HG02571 (cell line): ENCODE measurements at regions not wholly inside any gene's neighbourhood (a gene's known extent, or its start where the extent isn't known, plus 50 kb on each side); places are given as distances from the start of the nearest gene placed in this dataset.

Experiments
- ATAC-seq: cut with Tn5 transposase; IDR thresholded peaks from one replicate; pipeline ENCODE4 v1.9.1; 2021; ENCODE audit warnings: mild to moderate bottlenecking, moderate library complexity; ENCODE audit not compliant: unreplicated experiment

DNA sequence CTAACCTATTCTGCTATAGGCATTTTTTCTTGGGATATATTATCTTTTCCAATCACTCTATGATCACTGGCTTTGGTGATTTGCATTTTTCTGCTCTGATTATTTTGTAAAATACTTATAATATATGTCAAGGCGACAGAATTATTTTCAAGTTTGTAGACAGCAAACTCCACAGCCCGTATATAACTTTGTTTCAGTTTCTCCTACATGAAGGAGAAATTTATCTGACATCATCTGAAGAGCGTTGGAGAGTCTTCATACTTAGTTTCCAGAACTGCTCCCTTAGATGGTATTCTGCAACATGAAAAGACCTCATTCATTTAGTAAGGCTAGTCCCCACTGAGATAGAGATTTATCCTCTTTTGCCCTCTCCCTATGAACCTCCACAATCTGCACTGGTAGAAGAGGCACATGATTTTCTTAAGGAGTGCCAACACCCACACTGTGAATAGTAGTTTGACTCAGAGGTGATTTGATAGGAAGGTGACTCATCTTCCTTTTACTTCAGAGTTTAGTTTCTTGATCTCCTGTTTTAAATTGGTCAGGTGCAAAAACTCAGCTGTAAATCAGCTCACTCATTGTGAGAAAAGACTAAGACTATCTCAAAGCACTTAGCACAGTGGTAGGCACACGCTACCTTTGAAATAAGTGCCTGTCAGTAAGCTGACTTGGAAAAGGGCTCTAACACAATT is 1848.6 kb upstream of the CELF4 start:
- ATAC-seq, result no peak

DNA sequence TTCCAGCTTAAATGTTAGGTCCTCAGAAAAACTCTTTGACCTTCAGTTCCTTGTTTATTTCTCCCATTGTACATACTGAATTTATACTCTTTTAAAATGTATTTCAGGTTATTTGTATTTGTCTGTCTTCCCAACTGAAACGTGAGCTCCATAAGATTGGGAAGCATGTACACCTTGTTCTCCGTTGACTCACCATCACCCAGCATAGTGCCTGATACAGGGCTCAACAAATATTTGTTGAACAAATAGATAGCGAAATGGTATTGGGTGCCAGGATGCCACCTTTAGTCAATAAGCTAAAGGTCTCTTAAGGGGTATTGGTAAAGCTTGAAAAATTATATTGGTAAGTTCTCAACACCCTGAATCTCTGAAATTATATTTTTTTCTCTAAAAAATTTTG is 1841.3 kb upstream of the CELF4 start:
- no peak for ATAC-seq

DNA sequence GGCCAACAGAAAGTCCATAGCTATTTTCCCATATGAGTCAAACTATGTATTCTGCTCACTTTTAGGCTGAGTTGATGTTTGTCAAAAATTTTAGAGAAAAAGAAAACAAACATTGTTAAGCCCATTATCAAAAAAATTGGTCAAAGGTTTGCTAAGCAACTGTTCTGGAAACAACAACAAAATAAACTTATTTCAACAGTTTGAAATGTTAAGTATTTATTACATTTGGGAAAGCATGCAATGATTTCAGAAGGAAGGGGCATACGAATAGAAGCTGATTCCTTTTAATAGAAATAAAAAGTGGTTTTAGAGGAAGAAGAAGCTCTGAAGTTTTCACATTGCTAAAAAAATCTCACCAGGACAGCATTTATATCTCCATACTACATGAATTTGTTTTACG is 1837.5 kb upstream of the CELF4 start:
- no peak for ATAC-seq

DNA sequence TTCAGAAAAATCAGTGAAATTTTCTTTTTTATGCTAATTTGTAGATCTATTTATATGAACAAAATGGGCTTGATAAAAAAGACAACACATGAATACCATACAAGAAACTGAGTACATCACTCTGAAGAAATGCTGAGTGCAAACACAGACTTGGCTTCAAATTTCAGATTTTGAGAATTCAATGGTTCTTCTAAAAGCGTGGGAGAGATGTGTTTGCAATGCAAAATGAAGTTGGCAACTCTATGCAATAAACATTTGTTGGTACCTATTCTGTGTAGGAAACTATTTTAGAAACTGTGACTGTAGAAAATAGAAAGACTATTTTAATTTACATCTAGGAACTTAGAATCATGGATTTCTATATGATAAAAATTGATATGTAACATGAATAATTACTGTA is 1834.1 kb upstream of the CELF4 start:
- no peak for ATAC-seq

DNA sequence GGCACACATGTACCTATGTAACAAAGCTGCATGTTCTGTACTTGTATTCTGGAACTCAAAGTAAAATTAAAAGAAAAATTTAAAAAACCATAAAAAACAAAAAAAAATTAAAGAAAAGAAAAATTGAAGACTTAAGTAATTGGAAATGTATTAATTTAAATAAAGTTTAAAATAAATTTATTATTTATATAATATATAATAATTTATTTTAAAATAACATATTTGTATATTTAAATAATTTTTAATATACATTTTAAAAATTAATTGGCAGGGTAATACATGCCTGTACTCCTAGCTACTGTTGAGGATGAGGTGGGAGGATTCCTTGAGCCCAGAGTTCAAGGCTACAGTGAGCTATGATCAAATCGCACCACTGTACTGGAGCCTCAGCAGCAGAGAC is 1830.6 kb upstream of the CELF4 start:
- ATAC-seq, result no peak

DNA sequence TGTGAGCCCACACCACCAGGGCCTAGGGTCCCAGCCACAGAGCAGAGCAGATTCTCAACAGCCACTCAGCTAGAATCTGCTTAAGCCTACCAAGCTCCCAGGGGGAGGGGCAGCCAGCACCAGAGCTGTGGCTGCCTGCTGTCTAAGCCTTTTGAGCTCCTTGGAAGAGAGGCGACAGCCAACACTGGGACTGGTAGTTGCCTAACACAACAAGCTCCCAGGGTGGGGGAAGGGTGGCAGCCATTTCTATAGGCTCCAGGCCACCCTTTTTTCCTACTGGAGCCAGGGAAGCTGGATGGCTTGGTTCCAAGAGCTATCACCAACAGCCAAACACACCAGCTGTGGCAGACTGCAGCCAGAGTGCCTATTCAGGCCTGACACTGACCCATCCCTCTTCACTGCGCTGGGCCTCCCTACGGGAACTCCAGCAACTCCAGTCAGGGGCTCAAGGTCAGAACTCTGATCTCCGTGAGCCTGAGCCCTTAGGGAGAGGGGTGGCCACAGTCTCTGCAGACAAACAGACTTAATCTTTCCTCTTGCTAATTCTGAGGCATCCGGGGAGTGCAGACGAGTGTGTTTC is 1824.3 kb upstream of the CELF4 start:
- no peak for ATAC-seq

DNA sequence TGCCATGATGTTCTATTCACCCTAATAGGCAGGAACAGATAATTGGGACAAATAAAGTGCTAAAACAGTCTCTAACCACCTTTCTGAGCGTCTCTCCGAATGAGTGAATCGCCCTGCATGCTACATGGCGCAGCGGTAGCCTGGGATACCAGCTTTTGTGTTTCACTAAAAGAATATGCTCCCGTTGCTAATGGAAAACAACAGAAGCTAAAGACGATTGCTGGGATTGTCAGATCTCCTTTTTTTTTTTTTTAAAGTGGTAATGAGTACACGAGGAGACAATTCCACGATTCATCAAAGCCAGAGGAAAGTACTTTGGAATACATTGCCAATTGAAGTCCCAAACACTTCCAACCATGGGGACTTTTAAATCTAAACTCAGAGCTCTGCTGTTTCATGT is 1815.3 kb upstream of the CELF4 start:
- no peak for ATAC-seq

DNA sequence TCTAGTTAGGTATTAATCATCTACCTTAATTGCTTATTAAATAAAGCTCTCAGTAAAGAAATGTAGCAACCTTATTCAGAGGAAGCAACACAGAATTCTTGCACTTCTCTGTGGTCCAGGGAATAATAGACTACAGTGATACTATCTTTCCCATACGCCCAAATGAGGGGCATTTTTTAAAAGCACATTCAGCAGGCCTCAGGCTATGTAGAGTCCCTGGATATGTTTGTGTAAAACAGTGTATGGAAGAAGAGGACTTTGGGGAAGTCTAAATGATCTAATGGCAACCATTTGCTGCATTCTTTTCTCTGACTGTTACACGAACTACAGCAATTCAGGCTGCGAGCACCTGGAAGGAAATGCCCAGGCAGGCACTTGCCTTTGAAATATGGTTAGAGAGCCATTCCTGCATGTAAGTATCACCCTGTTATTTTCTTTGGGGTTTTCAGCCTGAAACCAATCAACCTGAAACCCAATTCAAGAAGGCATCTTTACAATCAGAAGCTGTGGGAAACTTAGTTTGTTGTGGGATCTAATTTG is 1814.7 kb upstream of the CELF4 start:
- no peak for ATAC-seq

DNA sequence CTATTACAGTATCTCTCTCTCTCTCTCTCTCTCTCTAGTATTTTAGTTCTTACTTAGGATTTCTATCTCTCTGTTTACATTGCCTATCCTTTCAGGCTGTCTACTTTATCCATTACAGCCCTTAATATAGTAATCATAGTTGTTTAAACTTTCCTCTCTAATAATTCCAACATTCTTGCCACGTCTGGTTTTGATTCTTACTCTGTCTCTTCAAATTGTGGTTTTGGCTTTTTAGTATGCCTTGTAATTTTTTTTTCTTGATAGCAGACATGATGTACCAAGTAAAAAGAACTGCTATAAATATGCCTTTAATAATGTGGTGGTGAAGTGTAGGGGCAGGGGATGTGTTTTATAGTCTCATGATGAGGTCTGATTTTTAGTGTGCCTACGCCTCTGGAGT is 1809.5 kb upstream of the CELF4 start:
- no peak for ATAC-seq

DNA sequence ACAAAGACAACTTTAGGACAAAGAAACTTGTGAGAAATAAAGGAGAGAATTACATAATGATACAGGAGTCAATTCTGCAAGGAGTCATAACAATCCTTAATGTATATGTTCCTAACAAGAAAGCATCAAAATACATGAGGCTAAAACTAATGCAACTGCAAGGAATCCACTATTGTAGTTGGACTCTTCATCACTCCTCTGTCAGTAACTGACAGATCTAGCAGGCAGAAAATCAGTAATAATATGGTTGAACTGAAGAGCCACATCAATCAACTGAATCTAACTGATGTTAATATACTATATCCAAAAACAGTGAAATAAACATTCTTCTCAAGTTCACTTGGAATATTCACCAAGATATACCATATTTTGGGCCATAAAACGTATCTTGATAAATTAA is 1806.4 kb upstream of the CELF4 start:
- ATAC-seq, result no peak

DNA sequence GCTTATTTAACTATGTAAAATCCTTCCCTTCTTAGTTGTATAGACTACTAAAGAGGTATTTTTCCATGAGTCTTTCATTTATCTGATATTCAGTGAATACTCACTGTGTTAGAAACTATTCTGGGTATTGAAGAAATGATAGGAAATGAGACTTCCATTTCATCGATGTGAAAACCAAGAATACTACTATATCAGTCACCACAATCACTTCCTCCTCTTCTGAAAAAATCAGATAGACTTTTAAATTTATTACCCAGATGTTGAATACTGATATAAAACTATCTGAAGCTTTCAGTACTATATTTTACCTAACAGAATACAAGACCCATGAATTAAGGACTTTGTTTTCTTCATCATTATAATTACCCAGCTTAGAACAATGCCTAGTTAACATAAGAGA is 1801.1 kb upstream of the CELF4 start:
- no peak for ATAC-seq

DNA sequence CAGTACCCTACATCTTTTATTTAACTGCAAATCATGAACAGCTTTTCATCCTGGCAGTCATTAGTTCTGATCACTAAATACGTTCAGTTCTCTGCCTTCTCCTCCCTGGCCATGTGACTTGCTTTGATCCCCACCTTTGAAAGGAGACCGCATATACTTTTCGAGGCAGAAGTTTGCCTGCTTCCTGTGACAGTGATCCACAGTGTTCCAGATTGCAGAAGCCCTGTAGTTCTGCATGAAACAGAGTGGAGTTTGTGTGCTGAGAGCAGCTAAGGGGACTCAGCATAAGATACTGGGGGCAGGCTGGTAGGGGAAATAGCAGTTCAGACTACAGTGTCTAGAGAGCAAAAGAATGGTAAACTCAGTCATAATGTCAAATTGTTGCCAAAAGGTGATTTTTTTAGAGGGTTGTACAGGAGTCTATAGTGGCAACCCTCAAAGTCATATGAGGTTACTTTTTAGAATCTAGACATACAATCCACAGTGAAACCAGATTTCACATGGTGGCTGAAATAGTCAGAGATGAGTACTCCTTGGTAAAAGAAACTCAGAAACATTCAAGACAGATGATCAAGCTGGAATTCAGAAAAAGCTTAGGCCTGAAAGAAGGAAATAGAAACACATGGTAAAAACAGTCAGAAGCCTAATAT is 1800.4 kb upstream of the CELF4 start:
- ATAC-seq, result no peak

DNA sequence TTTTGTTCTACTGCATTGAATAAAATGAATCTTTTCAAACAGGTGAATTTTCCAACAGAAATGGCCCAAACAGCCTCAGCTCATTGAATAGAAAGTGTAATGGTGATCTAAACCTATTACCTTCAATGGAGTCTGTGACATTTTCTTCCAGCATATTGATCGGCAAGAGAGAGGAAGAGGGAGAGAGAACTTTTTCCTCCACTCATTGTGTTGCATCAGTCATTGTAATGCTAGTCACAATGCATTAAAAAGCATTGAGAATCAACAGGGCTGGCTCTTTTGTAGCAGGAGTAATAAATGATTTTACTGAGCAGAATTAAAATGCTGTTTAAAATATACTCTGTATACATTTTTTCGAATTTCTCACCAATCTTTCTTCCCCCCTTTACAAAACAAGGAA is 1794.5 kb upstream of the CELF4 start:
- no peak for ATAC-seq

DNA sequence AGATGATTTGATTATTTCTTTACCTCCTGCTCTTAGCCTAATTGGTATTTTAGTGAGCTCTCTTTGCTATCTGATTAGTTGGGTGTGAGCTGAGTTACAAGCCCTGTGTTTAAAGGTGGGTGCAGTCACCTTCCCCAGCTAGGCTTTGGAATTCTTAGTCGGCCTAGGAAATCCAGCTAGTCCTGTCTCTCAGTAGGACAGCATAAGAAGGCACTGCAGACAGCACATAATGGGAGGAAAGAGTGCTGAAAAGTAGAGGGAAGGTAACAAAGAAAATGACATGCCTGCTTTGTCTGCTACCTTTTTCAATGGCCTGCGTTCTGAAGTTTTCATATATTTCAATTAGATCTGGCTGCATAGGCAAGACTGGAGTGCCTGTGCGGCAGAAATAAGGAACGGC is 1794.0 kb upstream of the CELF4 start:
- no peak for ATAC-seq

DNA sequence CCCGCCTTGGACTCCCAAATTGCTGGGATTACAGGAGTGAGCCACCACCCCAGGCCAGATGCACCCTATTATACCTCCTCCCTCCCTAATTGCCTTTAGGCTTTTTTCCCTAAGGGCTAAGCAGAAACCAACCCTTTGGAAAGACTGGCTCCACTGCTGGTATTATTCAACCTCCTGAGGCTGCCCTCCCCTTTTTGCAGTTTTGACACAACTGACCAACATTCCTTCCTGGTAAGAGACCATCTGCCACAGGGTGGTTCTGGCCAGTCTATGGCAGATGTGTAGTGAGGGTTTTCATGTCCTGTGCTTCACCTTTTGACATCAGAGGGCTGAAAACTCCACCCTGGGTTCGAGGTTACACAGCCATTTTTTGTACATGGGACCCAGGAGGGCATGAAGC is 1785.3 kb upstream of the CELF4 start:
- ATAC-seq, result no peak

DNA sequence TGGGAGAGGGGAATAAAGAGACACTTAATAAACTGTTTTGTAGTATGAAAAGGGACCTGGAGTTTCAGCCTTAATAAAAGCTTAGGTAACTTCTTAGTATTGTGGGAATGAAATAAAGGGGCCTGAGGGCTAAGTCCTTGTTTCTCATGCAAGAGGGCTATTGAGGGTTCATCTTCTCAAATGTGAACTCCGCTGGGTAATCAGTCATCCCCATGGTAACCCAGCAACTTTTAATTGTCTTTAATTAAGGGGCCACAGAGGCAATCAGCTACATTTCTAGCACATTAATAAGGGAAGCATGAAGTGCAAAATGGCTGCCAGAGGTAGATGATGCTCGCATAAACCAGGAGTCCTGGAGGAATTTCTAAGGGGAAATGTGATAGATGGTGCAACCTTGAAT is 1784.2 kb upstream of the CELF4 start:
- ATAC-seq, result no peak

DNA sequence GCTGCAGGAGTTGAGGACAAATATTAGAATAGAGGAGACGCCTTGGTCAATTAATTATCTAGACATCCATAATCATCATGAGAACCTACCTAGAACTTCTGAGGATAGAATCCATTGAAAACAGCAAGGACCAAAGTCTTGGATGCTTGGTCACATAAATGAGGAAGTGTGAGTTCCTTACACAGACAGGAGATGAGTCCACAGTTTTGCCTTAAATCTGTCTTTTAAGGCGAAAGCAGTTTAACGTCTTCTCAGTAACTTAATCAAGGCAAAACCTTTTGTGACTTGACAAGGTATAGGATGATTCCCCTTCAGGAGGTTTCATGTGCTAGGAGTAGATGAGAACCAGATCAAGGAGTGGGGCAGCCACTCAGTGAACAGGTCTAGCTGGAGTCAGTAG is 1783.2 kb upstream of the CELF4 start:
- ATAC-seq, result no peak

DNA sequence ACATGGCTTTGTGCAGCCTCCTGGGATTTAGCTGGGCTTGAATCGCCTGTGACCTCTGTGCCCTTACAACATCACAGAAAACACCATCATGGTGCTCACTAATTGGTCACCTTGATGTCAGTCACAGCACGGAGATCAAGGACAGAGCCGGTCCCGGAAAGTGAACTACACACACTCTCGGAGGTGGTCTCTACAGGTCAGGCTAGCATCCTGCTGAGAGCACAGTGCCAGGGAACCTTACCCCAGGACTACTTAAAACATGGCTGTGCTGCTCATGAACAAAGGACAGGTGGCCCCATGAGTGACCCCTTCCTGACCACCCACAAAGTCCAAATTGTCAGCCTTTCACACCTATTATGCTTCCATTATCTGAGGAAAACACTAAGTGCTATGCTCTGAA is 1782.1 kb upstream of the CELF4 start:
- ATAC-seq, result no peak

DNA sequence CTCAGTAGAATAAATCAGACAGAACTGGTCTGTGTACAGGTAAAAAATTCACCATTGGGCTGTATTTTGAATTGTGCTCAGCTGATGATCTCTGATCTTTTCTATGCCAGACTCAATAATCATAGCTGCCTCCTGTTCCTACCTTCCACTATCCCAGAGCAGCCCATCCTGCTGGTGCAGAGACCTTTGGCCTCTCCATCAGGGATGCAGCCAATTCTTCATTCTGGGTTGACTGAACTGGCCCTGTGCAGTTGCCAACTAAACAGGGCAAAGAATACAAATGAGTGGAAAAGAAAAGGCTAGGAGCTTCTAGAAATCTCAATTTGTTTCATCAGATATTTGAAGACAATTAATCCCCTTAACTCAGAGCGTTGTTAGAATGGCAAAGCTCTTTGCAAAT is 1781.3 kb upstream of the CELF4 start:
- ATAC-seq, result no peak

DNA sequence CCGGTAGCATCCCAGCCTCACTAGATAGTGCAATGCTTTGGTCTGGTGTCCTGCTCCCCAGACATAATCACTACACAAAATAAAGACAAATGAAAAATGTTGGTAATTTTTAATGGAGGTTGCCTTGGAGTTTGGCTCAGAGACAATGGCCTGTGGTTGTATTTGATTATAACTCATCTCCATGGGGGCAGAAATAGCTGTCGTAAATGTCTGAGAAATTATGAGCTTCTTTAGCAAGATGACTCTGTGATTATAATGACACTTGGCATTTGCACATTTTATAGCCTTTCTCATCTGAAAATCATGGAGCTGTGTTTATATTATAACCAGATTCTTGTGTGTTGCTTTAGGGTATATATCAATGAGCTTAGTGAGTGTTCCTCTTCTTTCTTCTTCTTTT is 1779.7 kb upstream of the CELF4 start:
- ATAC-seq, result no peak

DNA sequence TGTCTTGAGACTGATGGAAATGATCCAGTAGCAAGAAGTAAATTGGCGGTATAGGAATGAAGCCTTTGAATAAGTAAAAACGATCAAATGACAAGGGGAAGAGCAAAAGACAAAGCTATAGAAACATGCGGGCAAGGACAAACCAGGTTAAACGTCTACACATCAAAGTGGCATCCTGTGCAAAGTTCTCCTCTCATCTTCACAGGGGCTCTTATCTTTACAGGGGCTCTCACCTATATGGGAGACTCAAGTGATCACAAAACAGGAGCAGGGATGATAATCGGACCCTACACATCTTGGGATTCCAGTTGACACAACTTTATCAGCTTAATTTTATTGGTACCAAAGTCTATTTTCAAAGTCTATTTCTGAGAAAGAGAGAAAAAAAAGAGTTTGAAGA is 1778.9 kb upstream of the CELF4 start:
- ATAC-seq, result no peak

DNA sequence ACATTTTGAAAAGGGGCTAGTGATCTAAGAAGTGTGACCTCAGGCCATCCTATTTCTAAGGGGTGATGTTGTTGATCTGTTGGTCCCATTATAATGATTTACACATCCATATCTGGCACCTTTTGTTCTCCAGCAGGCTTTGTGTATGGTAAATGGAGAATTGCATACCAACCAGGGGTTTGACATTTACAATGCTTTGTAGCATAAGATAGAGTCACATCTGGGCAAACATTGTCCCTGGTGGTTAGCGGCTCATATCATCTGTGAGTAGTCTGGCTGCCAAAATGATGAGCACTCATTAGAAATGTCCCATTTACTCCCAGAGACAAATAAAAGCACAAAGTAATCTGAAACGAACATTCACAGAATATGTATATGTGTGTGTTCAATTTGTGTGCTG is 1775.5 kb upstream of the CELF4 start:
- no peak for ATAC-seq
